Vagina (tissue), 2 donors: ENCODE measurements at regions not wholly inside any gene's neighbourhood (a gene's known extent, or its start where the extent isn't known, plus 50 kb on each side); places are given as distances from the start of the nearest gene placed in this dataset.
A peak's percentile ranks its signal among the peaks of the same experiment; 100 is the strongest.
"Not testable (repeated sequence)": the region's sequence is repeated elsewhere in the genome, so short reads cannot be mapped to it uniquely, and the experiment has no call there.

Experiments used
- DNase-seq, 2 donors: peaks; one replicate each; pipeline ENCODE4 v3.0.0-alpha.2; 2017; ENCODE audit errors: extremely low spot score in 2 of 2
- H3K27ac ChIP-seq: fragments of 200-600 bp; sonication (generic); one replicate; pipeline ENCODE4 v1.5.1; 2019
- H3K27me3 ChIP-seq: fragments of 200-600 bp; sonication (generic); one replicate; pipeline ENCODE4 v1.5.1; 2019
- H3K36me3 ChIP-seq, 2 donors: fragments of 200-600 bp; sonication (generic); one replicate each; pipeline ENCODE4 v1.5.1; 2017 to 2019
- H3K4me1 ChIP-seq: fragments of 200-600 bp; sonication (generic); one replicate; pipeline ENCODE4 v1.5.1; 2019
- H3K4me3 ChIP-seq, 2 donors: fragments of 200-600 bp; sonication (generic); 1 replicate in 1 of 2; 2 replicates in 1 of 2; pipeline ENCODE4 v1.5.1; 2016 to 2019
- H3K9me3 ChIP-seq: fragments of 200-600 bp; sonication (generic); one replicate; pipeline ENCODE4 v1.5.1; 2019
- CTCF ChIP-seq, 3 experiments: fragments of 450-650 bp in 2 of 3; fragments of 200-600 bp in 1 of 3; sonication (generic) in 1 of 3; IDR thresholded peaks; one replicate each; pipeline ENCODE4 v1.5.1; 2017 to 2019; ENCODE audit warnings: antibody characterized with exemption in 3 of 3, mild to moderate bottlenecking in 2 of 3, moderate library complexity in 2 of 3
- POLR2A ChIP-seq, 2 donors: fragments of 450-650 bp; IDR thresholded peaks; one replicate each; pipeline ENCODE4 v1.6.1; 2017; ENCODE audit warnings: antibody characterized with exemption in 2 of 2, mild to moderate bottlenecking in 2 of 2, moderate library complexity in 2 of 2
- POLR2AphosphoS5 ChIP-seq, 2 donors: sonication (generic); formaldehyde crosslinking; IDR thresholded peaks; one replicate each; pipeline ENCODE4 v1.9.0; 2017; ENCODE audit warnings: antibody characterized with exemption in 2 of 2, mild to moderate bottlenecking in 2 of 2, low read depth in 1 of 2; ENCODE audit not compliant: insufficient read depth in 1 of 2
- intact Hi-C: fragments of 100-400 bp; cut with DNase I; formaldehyde crosslinking; loops from one replicate; pipeline ENCODE4 v1.15.1; 2023

- Histone ChIP-seq H3K9me3 (no peaks in the 10 kb centered on the region), H3K36me3 (no peaks in the 10 kb centered on the region), H3K27me3 (peaks cover 4% of the 10 kb centered on the region), H3K4me3 (no peak overlapping the region), H3K4me1 (no peaks in the 10 kb centered on the region), H3K27ac (no peak overlapping the region)
- no peak for DNase-seq
- TF ChIP-seq POLR2AphosphoS5 (IDR thresholded peaks at IDR 0.05; ENCODE audit: insufficient read depth in 1 of 2, low read depth in 1 of 2) = no peak
- intact Hi-C loops = no loop called here
Measured at GRCh38 chr12:131430158-131430742, 280.6 kb upstream of the SFSWAP start.

- H3K27ac ChIP-seq, H3K36me3 ChIP-seq, H3K4me3 ChIP-seq, H3K4me1 ChIP-seq, H3K9me3 ChIP-seq, H3K27me3 ChIP-seq, DNase-seq, intact Hi-C loops: not testable (repeated sequence)
Measured at GRCh38 chr12:131431126-131431655, 279.7 kb upstream of the SFSWAP start.

GRCh38 chr12:131432532-131433260 lies 278.2 kb upstream of the SFSWAP start:
- DNase-seq = no peak
- Histone ChIP-seq H3K4me3 (no peak overlapping the region), H3K27me3 (peaks cover 4% of the 10 kb centered on the region), H3K4me1 (peaks cover under 1% of the 10 kb centered on the region), H3K36me3 (no peaks in the 10 kb centered on the region), H3K9me3 (no peaks in the 10 kb centered on the region), H3K27ac (no peak overlapping the region)
- TF ChIP-seq POLR2AphosphoS5 (IDR thresholded peaks at IDR 0.05; ENCODE audit: insufficient read depth in 1 of 2, low read depth in 1 of 2) = no peak
- no peak for TF ChIP-seq CTCF (IDR thresholded peaks at IDR 0.05)
- no peak for TF ChIP-seq POLR2A (IDR thresholded peaks at IDR 0.05)
- intact Hi-C loops = no loop called here

GRCh38 chr12:131434208-131435125 lies 276.4 kb upstream of the SFSWAP start:
- peaks cover 8% of the 10 kb centered on the region for H3K4me1 ChIP-seq
- TF ChIP-seq POLR2AphosphoS5 (IDR thresholded peaks at IDR 0.05; ENCODE audit: insufficient read depth in 1 of 2, low read depth in 1 of 2) = no peak
- TF ChIP-seq POLR2A (IDR thresholded peaks at IDR 0.05) = no peak
- TF ChIP-seq CTCF (IDR thresholded peaks at IDR 0.05) = no peak
- no peak overlapping the region for H3K27ac ChIP-seq
- intact Hi-C loops = no loop called here
- no peaks in the 10 kb centered on the region for H3K9me3 ChIP-seq
- H3K36me3 ChIP-seq = no peaks in the 10 kb centered on the region
- H3K27me3 ChIP-seq = peaks cover 4% of the 10 kb centered on the region
- H3K4me3 ChIP-seq = no peak overlapping the region
- DNase-seq = no peak

GRCh38 chr12:131436922-131437705 lies 273.8 kb upstream of the SFSWAP start:
- Histone ChIP-seq H3K4me3 (no peak overlapping the region), H3K36me3 (no peaks in the 10 kb centered on the region), H3K4me1 (peaks cover 8% of the 10 kb centered on the region), H3K27me3 (no peaks in the 10 kb centered on the region), H3K27ac (peak overlapping the region; percentile 64), H3K9me3 (no peaks in the 10 kb centered on the region)
- intact Hi-C loops = no loop called here
- no peak for DNase-seq
- no peak for TF ChIP-seq POLR2AphosphoS5 (IDR thresholded peaks at IDR 0.05; ENCODE audit: insufficient read depth in 1 of 2, low read depth in 1 of 2)
- TF ChIP-seq CTCF (IDR thresholded peaks at IDR 0.05) = no peak
- no peak for TF ChIP-seq POLR2A (IDR thresholded peaks at IDR 0.05)
